ENCODE measurements at regions not wholly inside any gene's neighbourhood (a gene's known extent, or its start where the extent isn't known, plus 50 kb on each side); places are given as distances from the start of the nearest gene placed in this dataset.

GRCh38 chr3:117962750-117963149 lies 1071.9 kb downstream of the IGSF11 start:
- Histone ChIP-seq H3K27me3 (ENCODE audit: low read depth) (no peaks in the 10 kb centered on the region), H3K9me3 (no peaks in the 10 kb centered on the region), H3K4me1 (no peaks in the 10 kb centered on the region), H3K4me3 (no peak overlapping the region), H3K36me3 (no peaks in the 10 kb centered on the region), H3K27ac (no peak overlapping the region)
- ATAC-seq (no peak), DNase-seq (no peak)
- intact Hi-C loops (cut with DNase I): no loop called here
- no peak for TF ChIP-seq CTCF (IDR thresholded peaks at IDR 0.05)

GRCh38 chr3:117963858-117964257 lies 1070.8 kb downstream of the IGSF11 start:
- no peak for DNase-seq
- Histone ChIP-seq H3K27me3 (ENCODE audit: low read depth) (no peaks in the 10 kb centered on the region), H3K27ac (no peak overlapping the region), H3K9me3 (no peaks in the 10 kb centered on the region), H3K4me1 (no peaks in the 10 kb centered on the region), H3K36me3 (no peaks in the 10 kb centered on the region), H3K4me3 (no peak overlapping the region)
- intact Hi-C loops (cut with DNase I): no loop called here
- ATAC-seq: no peak
- TF ChIP-seq CTCF (IDR thresholded peaks at IDR 0.05): no peak

GRCh38 chr3:117964814-117965213 lies 1069.8 kb downstream of the IGSF11 start:
- no peak for DNase-seq
- Histone ChIP-seq H3K27ac (no peak overlapping the region), H3K4me1 (no peaks in the 10 kb centered on the region), H3K4me3 (no peak overlapping the region), H3K9me3 (no peaks in the 10 kb centered on the region), H3K36me3 (no peaks in the 10 kb centered on the region), H3K27me3 (ENCODE audit: low read depth) (no peaks in the 10 kb centered on the region)
- intact Hi-C loops (cut with DNase I): no loop called here
- ATAC-seq: no peak
- TF ChIP-seq CTCF (IDR thresholded peaks at IDR 0.05): no peak

GRCh38 chr3:117977504-117978228 lies 1057.0 kb downstream of the IGSF11 start:
- H3K9me3 ChIP-seq: no peaks in the 10 kb centered on the region
- H3K27me3 ChIP-seq (ENCODE audit: low read depth): no peaks in the 10 kb centered on the region
- no peak for TF ChIP-seq CTCF (IDR thresholded peaks at IDR 0.05)
- ATAC-seq: no peak
- intact Hi-C loops (cut with DNase I): no loop called here
- DNase-seq: no peak
- H3K4me3 ChIP-seq: no peak overlapping the region
- H3K4me1 ChIP-seq: no peaks in the 10 kb centered on the region
- H3K27ac ChIP-seq: no peak overlapping the region
- H3K36me3 ChIP-seq: no peaks in the 10 kb centered on the region

GRCh38 chr3:117979466-117979865 lies 1055.2 kb downstream of the IGSF11 start:
- Histone ChIP-seq H3K27me3 (ENCODE audit: low read depth) (no peaks in the 10 kb centered on the region), H3K27ac (no peak overlapping the region), H3K9me3 (no peaks in the 10 kb centered on the region), H3K4me3 (no peak overlapping the region), H3K36me3 (no peaks in the 10 kb centered on the region), H3K4me1 (no peaks in the 10 kb centered on the region)
- DNase-seq: no peak
- intact Hi-C loops (cut with DNase I): no loop called here
- no peak for ATAC-seq
- no peak for TF ChIP-seq CTCF (IDR thresholded peaks at IDR 0.05)

Measured in lower lobe of right lung (tissue), 2 donors.